ENCODE measurements at regions not wholly inside any gene's neighbourhood (a gene's known extent, or its start where the extent isn't known, plus 50 kb on each side); places are given as distances from the start of the nearest gene placed in this dataset.

- Histone ChIP-seq H3K9me3 (ENCODE audit: low read length) (no peaks in the 10 kb centered on the region), H3K4me3 (ENCODE audit: low read depth in 1 of 2, low read length in 2 of 2) (no peak overlapping the region), H3K4me1 (ENCODE audit: insufficient read depth, low read length) (no peaks in the 10 kb centered on the region), H3K27ac (ENCODE audit: low read depth, low read length) (no peak overlapping the region), H3K9ac (ENCODE audit: low read length) (no peak overlapping the region), H3K36me3 (ENCODE audit: insufficient read depth, low read length) (no peaks in the 10 kb centered on the region), H3K27me3 (ENCODE audit: control insufficient read depth in 1 of 2, insufficient read depth in 2 of 2, low read length in 2 of 2) (no peaks in the 10 kb centered on the region)
Observed at GRCh38 chrX:17206584-17206983, 168.4 kb upstream of the NHS start.

- Histone ChIP-seq H3K27ac (ENCODE audit: low read depth, low read length) (no peak overlapping the region), H3K4me1 (ENCODE audit: insufficient read depth, low read length) (no peaks in the 10 kb centered on the region), H3K27me3 (ENCODE audit: control insufficient read depth in 1 of 2, insufficient read depth in 2 of 2, low read length in 2 of 2) (no peaks in the 10 kb centered on the region), H3K36me3 (ENCODE audit: insufficient read depth, low read length) (no peaks in the 10 kb centered on the region), H3K4me3 (ENCODE audit: low read depth in 1 of 2, low read length in 2 of 2) (no peak overlapping the region), H3K9ac (ENCODE audit: low read length) (no peak overlapping the region), H3K9me3 (ENCODE audit: low read length) (no peaks in the 10 kb centered on the region)
Observed at GRCh38 chrX:17214962-17215361, 160.0 kb upstream of the NHS start.

GRCh38 chrX:17226736-17227135 lies 148.3 kb upstream of the NHS start:
- no peak overlapping the region for H3K9ac ChIP-seq (ENCODE audit: low read length)
- H3K4me3 ChIP-seq (ENCODE audit: low read depth in 1 of 2, low read length in 2 of 2): no peak overlapping the region
- no peaks in the 10 kb centered on the region for H3K4me1 ChIP-seq (ENCODE audit: insufficient read depth, low read length)
- H3K9me3 ChIP-seq (ENCODE audit: low read length): no peaks in the 10 kb centered on the region
- H3K36me3 ChIP-seq (ENCODE audit: insufficient read depth, low read length): no peaks in the 10 kb centered on the region
- H3K27me3 ChIP-seq (ENCODE audit: control insufficient read depth in 1 of 2, insufficient read depth in 2 of 2, low read length in 2 of 2): no peaks in the 10 kb centered on the region
- no peak overlapping the region for H3K27ac ChIP-seq (ENCODE audit: low read depth, low read length)

- H3K4me1 ChIP-seq (ENCODE audit: insufficient read depth, low read length): no peaks in the 10 kb centered on the region
- H3K27me3 ChIP-seq (ENCODE audit: control insufficient read depth in 1 of 2, insufficient read depth in 2 of 2, low read length in 2 of 2): peaks cover 0 to 7% of the 10 kb centered on the region in 2 donors
- no peaks in the 10 kb centered on the region for H3K36me3 ChIP-seq (ENCODE audit: insufficient read depth, low read length)
- no peak overlapping the region for H3K9ac ChIP-seq (ENCODE audit: low read length)
- no peaks in the 10 kb centered on the region for H3K9me3 ChIP-seq (ENCODE audit: low read length)
- no peak overlapping the region for H3K4me3 ChIP-seq (ENCODE audit: low read depth in 1 of 2, low read length in 2 of 2)
- H3K27ac ChIP-seq (ENCODE audit: low read depth, low read length): no peak overlapping the region
Observed at GRCh38 chrX:17237146-17237545, 137.9 kb upstream of the NHS start.

- Histone ChIP-seq H3K4me3 (ENCODE audit: low read depth in 1 of 2, low read length in 2 of 2) (no peak overlapping the region), H3K27ac (ENCODE audit: low read depth, low read length) (no peak overlapping the region), H3K9me3 (ENCODE audit: low read length) (no peaks in the 10 kb centered on the region), H3K36me3 (ENCODE audit: insufficient read depth, low read length) (no peaks in the 10 kb centered on the region), H3K9ac (ENCODE audit: low read length) (no peak overlapping the region), H3K27me3 (ENCODE audit: control insufficient read depth in 1 of 2, insufficient read depth in 2 of 2, low read length in 2 of 2) (peaks cover 0 to 11% of the 10 kb centered on the region in 2 donors), H3K4me1 (ENCODE audit: insufficient read depth, low read length) (no peaks in the 10 kb centered on the region)
Observed at GRCh38 chrX:17242470-17242869, 132.5 kb upstream of the NHS start.

- Histone ChIP-seq H3K9me3 (ENCODE audit: low read length) (no peaks in the 10 kb centered on the region), H3K4me3 (ENCODE audit: low read depth in 1 of 2, low read length in 2 of 2) (no peak overlapping the region), H3K27me3 (ENCODE audit: control insufficient read depth in 1 of 2, insufficient read depth in 2 of 2, low read length in 2 of 2) (peaks cover 0 to 4% of the 10 kb centered on the region in 2 donors), H3K36me3 (ENCODE audit: insufficient read depth, low read length) (no peaks in the 10 kb centered on the region), H3K27ac (ENCODE audit: low read depth, low read length) (no peak overlapping the region), H3K9ac (ENCODE audit: low read length) (no peak overlapping the region), H3K4me1 (ENCODE audit: insufficient read depth, low read length) (no peaks in the 10 kb centered on the region)
Observed at GRCh38 chrX:17247144-17247543, 127.9 kb upstream of the NHS start.

GRCh38 chrX:17262123-17262522 lies 112.9 kb upstream of the NHS start:
- Histone ChIP-seq H3K4me1 (ENCODE audit: insufficient read depth, low read length) (peaks cover 4% of the 10 kb centered on the region), H3K27ac (ENCODE audit: low read depth, low read length) (no peak overlapping the region), H3K4me3 (ENCODE audit: low read depth in 1 of 2, low read length in 2 of 2) (no peak overlapping the region), H3K9me3 (ENCODE audit: low read length) (no peaks in the 10 kb centered on the region), H3K27me3 (ENCODE audit: control insufficient read depth in 1 of 2, insufficient read depth in 2 of 2, low read length in 2 of 2) (no peaks in the 10 kb centered on the region), H3K9ac (ENCODE audit: low read length) (no peak overlapping the region), H3K36me3 (ENCODE audit: insufficient read depth, low read length) (no peaks in the 10 kb centered on the region)

- Histone ChIP-seq H3K36me3 (ENCODE audit: insufficient read depth, low read length) (no peaks in the 10 kb centered on the region), H3K27me3 (ENCODE audit: control insufficient read depth in 1 of 2, insufficient read depth in 2 of 2, low read length in 2 of 2) (no peaks in the 10 kb centered on the region), H3K4me1 (ENCODE audit: insufficient read depth, low read length) (peaks cover 4% of the 10 kb centered on the region), H3K27ac (ENCODE audit: low read depth, low read length) (no peak overlapping the region), H3K4me3 (ENCODE audit: low read depth in 1 of 2, low read length in 2 of 2) (no peak overlapping the region), H3K9me3 (ENCODE audit: low read length) (no peaks in the 10 kb centered on the region), H3K9ac (ENCODE audit: low read length) (no peak overlapping the region)
Observed at GRCh38 chrX:17266136-17266535, 108.9 kb upstream of the NHS start.

GRCh38 chrX:17278961-17279360 lies 96.0 kb upstream of the NHS start:
- H3K9me3 ChIP-seq (ENCODE audit: low read length): no peaks in the 10 kb centered on the region
- H3K4me1 ChIP-seq (ENCODE audit: insufficient read depth, low read length): no peaks in the 10 kb centered on the region
- no peaks in the 10 kb centered on the region for H3K27me3 ChIP-seq (ENCODE audit: control insufficient read depth in 1 of 2, insufficient read depth in 2 of 2, low read length in 2 of 2)
- H3K4me3 ChIP-seq (ENCODE audit: low read depth in 1 of 2, low read length in 2 of 2): no peak overlapping the region
- no peak overlapping the region for H3K27ac ChIP-seq (ENCODE audit: low read depth, low read length)
- no peak overlapping the region for H3K9ac ChIP-seq (ENCODE audit: low read length)
- H3K36me3 ChIP-seq (ENCODE audit: insufficient read depth, low read length): no peaks in the 10 kb centered on the region

- Histone ChIP-seq H3K4me3 (ENCODE audit: low read depth in 1 of 2, low read length in 2 of 2) (no peak overlapping the region), H3K4me1 (ENCODE audit: insufficient read depth, low read length) (peaks cover 6% of the 10 kb centered on the region), H3K9me3 (ENCODE audit: low read length) (no peaks in the 10 kb centered on the region), H3K9ac (ENCODE audit: low read length) (no peak overlapping the region), H3K36me3 (ENCODE audit: insufficient read depth, low read length) (no peaks in the 10 kb centered on the region), H3K27me3 (ENCODE audit: control insufficient read depth in 1 of 2, insufficient read depth in 2 of 2, low read length in 2 of 2) (no peaks in the 10 kb centered on the region), H3K27ac (ENCODE audit: low read depth, low read length) (no peak overlapping the region)
Observed at GRCh38 chrX:17285983-17286382, 89.0 kb upstream of the NHS start.

GRCh38 chrX:17291171-17291900 lies 83.7 kb upstream of the NHS start:
- Histone ChIP-seq H3K9me3 (ENCODE audit: low read length) (no peaks in the 10 kb centered on the region), H3K9ac (ENCODE audit: low read length) (no peak overlapping the region), H3K4me3 (ENCODE audit: low read depth in 1 of 2, low read length in 2 of 2) (no peak overlapping the region), H3K27me3 (ENCODE audit: control insufficient read depth in 1 of 2, insufficient read depth in 2 of 2, low read length in 2 of 2) (no peaks in the 10 kb centered on the region), H3K4me1 (ENCODE audit: insufficient read depth, low read length) (peaks cover 18% of the 10 kb centered on the region), H3K27ac (ENCODE audit: low read depth, low read length) (peak overlapping the region; percentile 41), H3K36me3 (ENCODE audit: insufficient read depth, low read length) (no peaks in the 10 kb centered on the region)

GRCh38 chrX:17292111-17292527 lies 82.9 kb upstream of the NHS start:
- Histone ChIP-seq H3K4me1 (ENCODE audit: insufficient read depth, low read length) (peaks cover 18% of the 10 kb centered on the region), H3K27ac (ENCODE audit: low read depth, low read length) (peak overlapping the region; percentile 41), H3K36me3 (ENCODE audit: insufficient read depth, low read length) (no peaks in the 10 kb centered on the region), H3K9ac (ENCODE audit: low read length) (no peak overlapping the region), H3K9me3 (ENCODE audit: low read length) (no peaks in the 10 kb centered on the region), H3K27me3 (ENCODE audit: control insufficient read depth in 1 of 2, insufficient read depth in 2 of 2, low read length in 2 of 2) (no peaks in the 10 kb centered on the region), H3K4me3 (ENCODE audit: low read depth in 1 of 2, low read length in 2 of 2) (no peak overlapping the region)

All from muscle layer of colon (tissue), 2 donors.